ENCODE measurements at regions not wholly inside any gene's neighbourhood (a gene's known extent, or its start where the extent isn't known, plus 50 kb on each side); places are given as distances from the start of the nearest gene placed in this dataset.
A peak's percentile ranks its signal among the peaks of the same experiment; 100 is the strongest.

DNA sequence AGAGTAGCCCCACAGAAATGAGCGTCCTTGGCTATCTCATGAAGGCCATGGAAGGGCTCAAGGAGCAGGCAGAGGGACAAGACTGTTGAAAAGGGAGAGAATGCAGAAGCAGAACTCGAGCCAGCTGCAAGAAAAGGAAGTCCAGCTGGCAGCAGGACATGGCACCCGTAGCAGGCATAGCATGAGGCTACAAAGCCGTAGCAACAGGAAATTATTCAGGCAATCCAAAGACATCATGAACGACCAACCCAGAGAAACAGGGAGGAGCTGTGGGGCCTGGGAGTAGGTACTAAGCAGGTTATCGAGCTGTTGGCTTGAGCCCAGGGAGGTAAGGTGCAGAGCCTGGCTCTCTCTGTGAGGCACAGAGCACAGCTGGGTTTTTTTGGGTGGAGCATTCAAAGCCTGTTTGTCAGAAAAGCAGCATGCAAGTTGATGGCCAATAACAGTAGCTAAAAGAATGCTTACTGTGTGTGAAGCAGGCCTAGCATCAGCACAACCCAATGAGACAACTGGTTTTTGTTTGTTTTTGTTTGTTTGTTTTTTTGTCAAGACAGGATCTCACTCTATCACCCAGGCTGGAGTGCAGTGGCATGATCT, 144.0 kb upstream of the SMAD3 start (continued):
- TF ChIP-seq, protein P1, sequence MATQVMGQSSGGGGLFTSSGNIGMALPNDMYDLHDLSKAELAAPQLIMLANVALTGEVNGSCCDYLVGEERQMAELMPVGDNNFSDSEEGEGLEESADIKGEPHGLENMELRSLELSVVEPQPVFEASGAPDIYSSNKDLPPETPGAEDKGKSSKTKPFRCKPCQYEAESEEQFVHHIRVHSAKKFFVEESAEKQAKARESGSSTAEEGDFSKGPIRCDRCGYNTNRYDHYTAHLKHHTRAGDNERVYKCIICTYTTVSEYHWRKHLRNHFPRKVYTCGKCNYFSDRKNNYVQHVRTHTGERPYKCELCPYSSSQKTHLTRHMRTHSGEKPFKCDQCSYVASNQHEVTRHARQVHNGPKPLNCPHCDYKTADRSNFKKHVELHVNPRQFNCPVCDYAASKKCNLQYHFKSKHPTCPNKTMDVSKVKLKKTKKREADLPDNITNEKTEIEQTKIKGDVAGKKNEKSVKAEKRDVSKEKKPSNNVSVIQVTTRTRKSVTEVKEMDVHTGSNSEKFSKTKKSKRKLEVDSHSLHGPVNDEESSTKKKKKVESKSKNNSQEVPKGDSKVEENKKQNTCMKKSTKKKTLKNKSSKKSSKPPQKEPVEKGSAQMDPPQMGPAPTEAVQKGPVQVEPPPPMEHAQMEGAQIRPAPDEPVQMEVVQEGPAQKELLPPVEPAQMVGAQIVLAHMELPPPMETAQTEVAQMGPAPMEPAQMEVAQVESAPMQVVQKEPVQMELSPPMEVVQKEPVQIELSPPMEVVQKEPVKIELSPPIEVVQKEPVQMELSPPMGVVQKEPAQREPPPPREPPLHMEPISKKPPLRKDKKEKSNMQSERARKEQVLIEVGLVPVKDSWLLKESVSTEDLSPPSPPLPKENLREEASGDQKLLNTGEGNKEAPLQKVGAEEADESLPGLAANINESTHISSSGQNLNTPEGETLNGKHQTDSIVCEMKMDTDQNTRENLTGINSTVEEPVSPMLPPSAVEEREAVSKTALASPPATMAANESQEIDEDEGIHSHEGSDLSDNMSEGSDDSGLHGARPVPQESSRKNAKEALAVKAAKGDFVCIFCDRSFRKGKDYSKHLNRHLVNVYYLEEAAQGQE (IDR thresholded peaks at IDR 0.05; ENCODE audit: unreplicated experiment), result no peak
- no peak for TF ChIP-seq EZH2 (IDR thresholded peaks at IDR 0.05; ENCODE audit: low read depth, unreplicated experiment)

DNA sequence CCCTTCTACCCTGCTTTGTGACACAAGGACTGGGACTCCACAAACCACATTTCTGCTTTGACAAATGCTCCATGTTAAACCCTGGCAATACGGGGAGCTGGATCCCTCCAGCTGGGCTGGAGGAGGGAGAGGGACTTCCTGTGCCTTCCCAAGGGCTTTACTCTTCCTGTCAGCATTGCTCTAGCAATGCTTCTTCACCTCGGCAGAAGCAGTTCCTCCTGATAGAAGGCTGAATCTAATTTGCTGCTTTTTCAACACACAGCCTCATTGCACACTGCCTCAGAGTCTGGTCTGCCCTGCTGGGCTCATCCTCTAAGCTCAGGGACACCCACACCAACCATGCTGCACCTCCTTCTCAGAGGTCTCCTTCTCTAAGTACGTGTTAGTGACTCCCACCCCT, 142.8 kb upstream of the SMAD3 start:
- H3F3A ChIP-seq (replicated peaks; ENCODE audit: low read depth), result no peaks in the 10 kb centered on the region
- no peak for DNase-seq (ENCODE audit: low spot score)
- ATAC-seq, result no peak
- no peaks in the 10 kb centered on the region for H3K27me3 ChIP-seq (ENCODE audit: insufficient read depth)
- peak overlapping the region; percentile 89 for H2AFZ ChIP-seq
- no peaks in the 10 kb centered on the region; the same call in 1 of the 3 replicates for H3K4me1 Mint-ChIP-seq
- no peak overlapping the region for H3K4me2 ChIP-seq
- H3K79me2 ChIP-seq (replicated peaks; ENCODE audit: insufficient read depth), result no peaks in the 10 kb centered on the region
- no peaks in the 10 kb centered on the region for H4K20me1 ChIP-seq (replicated peaks; ENCODE audit: insufficient read depth)
- H3K4me1 ChIP-seq (ENCODE audit: insufficient read depth), result 0 out of 2 replicates have a peak, but pooled peaks cover under 1% of the 10 kb centered on the region
- H3K4me3 Mint-ChIP-seq, result no peak overlapping the region
- peaks cover 8% of the 10 kb centered on the region for H3K27me3 Mint-ChIP-seq (ENCODE audit: insufficient read depth, low read depth, poor library complexity)
- no peak overlapping the region for H3K4me3 ChIP-seq
- peaks cover 3% of the 10 kb centered on the region; the same call in 1 of the 2 replicates for H3K9me2 ChIP-seq (ENCODE audit: insufficient read depth)
- no peaks in the 10 kb centered on the region for H3K36me3 Mint-ChIP-seq (ENCODE audit: low read depth)
- no peak overlapping the region for H3K27ac ChIP-seq (ENCODE audit: low read depth)
- H3K36me3 ChIP-seq (ENCODE audit: insufficient read depth), result no peaks in the 10 kb centered on the region
- H3K27ac Mint-ChIP-seq, result no peak overlapping the region
- H3K9me3 Mint-ChIP-seq, result peaks cover 9% of the 10 kb centered on the region
- TF ChIP-seq, protein P2, sequence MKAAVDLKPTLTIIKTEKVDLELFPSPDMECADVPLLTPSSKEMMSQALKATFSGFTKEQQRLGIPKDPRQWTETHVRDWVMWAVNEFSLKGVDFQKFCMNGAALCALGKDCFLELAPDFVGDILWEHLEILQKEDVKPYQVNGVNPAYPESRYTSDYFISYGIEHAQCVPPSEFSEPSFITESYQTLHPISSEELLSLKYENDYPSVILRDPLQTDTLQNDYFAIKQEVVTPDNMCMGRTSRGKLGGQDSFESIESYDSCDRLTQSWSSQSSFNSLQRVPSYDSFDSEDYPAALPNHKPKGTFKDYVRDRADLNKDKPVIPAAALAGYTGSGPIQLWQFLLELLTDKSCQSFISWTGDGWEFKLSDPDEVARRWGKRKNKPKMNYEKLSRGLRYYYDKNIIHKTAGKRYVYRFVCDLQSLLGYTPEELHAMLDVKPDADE (IDR thresholded peaks at IDR 0.05), result no peak
- no peak for TF ChIP-seq POLR2AphosphoS5 (IDR thresholded peaks at IDR 0.05; ENCODE audit: low read depth)
- TF ChIP-seq CREB1 (CRISPR knock-in tag; IDR thresholded peaks at IDR 0.05; ENCODE audit: low read depth), result no peak
- no peak for TF ChIP-seq ZNF114 (CRISPR knock-in tag; IDR thresholded peaks at IDR 0.05)
- no peak for TF ChIP-seq NANOG (IDR thresholded peaks at IDR 0.05; ENCODE audit: borderline replicate concordance)
- TF ChIP-seq JUNB (IDR thresholded peaks at IDR 0.05; ENCODE audit: unreplicated experiment), result no peak
- no peak for TF ChIP-seq ZNF331 (CRISPR knock-in tag; IDR thresholded peaks at IDR 0.05; ENCODE audit: low read depth)
- TF ChIP-seq, protein P1 (IDR thresholded peaks at IDR 0.05; ENCODE audit: unreplicated experiment), result no peak
- TF ChIP-seq EZH2 (IDR thresholded peaks at IDR 0.05; ENCODE audit: low read depth, unreplicated experiment), result no peak
- TF ChIP-seq, protein P3, sequence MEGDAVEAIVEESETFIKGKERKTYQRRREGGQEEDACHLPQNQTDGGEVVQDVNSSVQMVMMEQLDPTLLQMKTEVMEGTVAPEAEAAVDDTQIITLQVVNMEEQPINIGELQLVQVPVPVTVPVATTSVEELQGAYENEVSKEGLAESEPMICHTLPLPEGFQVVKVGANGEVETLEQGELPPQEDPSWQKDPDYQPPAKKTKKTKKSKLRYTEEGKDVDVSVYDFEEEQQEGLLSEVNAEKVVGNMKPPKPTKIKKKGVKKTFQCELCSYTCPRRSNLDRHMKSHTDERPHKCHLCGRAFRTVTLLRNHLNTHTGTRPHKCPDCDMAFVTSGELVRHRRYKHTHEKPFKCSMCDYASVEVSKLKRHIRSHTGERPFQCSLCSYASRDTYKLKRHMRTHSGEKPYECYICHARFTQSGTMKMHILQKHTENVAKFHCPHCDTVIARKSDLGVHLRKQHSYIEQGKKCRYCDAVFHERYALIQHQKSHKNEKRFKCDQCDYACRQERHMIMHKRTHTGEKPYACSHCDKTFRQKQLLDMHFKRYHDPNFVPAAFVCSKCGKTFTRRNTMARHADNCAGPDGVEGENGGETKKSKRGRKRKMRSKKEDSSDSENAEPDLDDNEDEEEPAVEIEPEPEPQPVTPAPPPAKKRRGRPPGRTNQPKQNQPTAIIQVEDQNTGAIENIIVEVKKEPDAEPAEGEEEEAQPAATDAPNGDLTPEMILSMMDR (conservative IDR thresholded peaks at IDR 0.05; ENCODE audit: low read depth in 2 of 2), result no peak
- TF ChIP-seq STAT1 (IDR thresholded peaks at IDR 0.05; ENCODE audit: unreplicated experiment), result no peak
- TF ChIP-seq EZH2phosphoT487 (IDR thresholded peaks at IDR 0.05; ENCODE audit: unreplicated experiment), result no peak

All from GM23338 (cell line).